ENCODE measurements at regions not wholly inside any gene's neighbourhood (a gene's known extent, or its start where the extent isn't known, plus 50 kb on each side); places are given as distances from the start of the nearest gene placed in this dataset.

DNA sequence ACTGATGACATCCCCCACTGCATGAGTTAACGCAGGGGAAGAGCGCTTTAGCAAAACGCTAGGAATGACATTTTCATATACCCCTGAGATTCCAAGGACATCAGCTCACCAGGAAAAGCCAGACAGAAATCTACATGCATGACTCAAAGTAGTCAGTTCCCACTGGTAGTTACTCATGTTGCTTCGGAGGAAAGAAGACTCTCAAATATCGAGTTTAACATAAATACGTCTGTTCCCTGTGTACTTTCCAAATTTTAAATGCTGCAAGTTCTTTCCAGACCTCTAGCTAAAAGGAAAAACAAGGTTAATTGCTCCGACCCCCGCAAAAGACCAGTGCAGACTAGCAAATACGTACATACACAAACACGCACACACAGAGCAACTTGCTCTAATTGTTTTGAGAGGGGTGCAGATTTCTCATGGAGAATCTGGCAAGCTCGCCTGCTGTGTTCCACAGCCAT is 115.4 kb upstream of the PRICKLE2 start:
- Histone ChIP-seq H3K9me3 (no peaks in the 10 kb centered on the region), H3K27me3 (no peaks in the 10 kb centered on the region), H3K36me3 (no peaks in the 10 kb centered on the region), H3K4me3 (no peak overlapping the region), H3K4me1 (peaks cover 30 to 40% (median 35%) of the 10 kb centered on the region in 4 donors), H3K27ac (no peak overlapping the region)
- TF ChIP-seq, protein P1, sequence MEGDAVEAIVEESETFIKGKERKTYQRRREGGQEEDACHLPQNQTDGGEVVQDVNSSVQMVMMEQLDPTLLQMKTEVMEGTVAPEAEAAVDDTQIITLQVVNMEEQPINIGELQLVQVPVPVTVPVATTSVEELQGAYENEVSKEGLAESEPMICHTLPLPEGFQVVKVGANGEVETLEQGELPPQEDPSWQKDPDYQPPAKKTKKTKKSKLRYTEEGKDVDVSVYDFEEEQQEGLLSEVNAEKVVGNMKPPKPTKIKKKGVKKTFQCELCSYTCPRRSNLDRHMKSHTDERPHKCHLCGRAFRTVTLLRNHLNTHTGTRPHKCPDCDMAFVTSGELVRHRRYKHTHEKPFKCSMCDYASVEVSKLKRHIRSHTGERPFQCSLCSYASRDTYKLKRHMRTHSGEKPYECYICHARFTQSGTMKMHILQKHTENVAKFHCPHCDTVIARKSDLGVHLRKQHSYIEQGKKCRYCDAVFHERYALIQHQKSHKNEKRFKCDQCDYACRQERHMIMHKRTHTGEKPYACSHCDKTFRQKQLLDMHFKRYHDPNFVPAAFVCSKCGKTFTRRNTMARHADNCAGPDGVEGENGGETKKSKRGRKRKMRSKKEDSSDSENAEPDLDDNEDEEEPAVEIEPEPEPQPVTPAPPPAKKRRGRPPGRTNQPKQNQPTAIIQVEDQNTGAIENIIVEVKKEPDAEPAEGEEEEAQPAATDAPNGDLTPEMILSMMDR (IDR thresholded peaks at IDR 0.05) = no peak
- TF ChIP-seq POLR2AphosphoS5 (IDR thresholded peaks at IDR 0.05) (no peak), EP300 (IDR thresholded peaks at IDR 0.05) (no peak), POLR2A (IDR thresholded peaks at IDR 0.05) (no peak)
- DNase-seq (no peak), ATAC-seq (ENCODE audit: low FRiP score in 2 of 2) (peak in 1 of 2 donors; percentile 52)
- WGBS, 2 donors = 68 to 82% methylated on average over 11 of the region's 11 CpGs

DNA sequence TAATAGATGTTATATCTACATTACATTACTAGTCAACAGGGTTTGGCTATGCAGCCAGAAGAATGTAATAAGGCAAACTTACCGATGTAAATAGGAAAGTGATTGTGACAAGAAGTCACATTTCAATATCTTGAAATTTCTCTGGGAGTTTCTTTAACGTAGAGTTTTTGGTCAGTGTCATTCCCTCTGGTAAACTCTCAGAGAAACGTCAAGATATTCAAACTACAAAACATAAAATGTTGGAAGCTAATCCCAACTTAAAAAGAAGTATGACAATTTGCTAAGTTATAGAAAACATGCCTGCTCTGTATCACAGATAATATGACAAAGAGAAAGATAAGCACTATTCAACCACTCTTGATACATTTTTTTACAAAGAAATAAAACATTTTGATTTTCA is 111.2 kb upstream of the PRICKLE2 start:
- DNase-seq (no peak), ATAC-seq (ENCODE audit: low FRiP score in 2 of 2) (no peak)
- no peak overlapping the region for H3K4me3 ChIP-seq
- H3K27me3 ChIP-seq = no peaks in the 10 kb centered on the region
- 78 to 79% methylated on average over 3 of the region's 3 CpGs for WGBS, 2 donors
- no peaks in the 10 kb centered on the region for H3K9me3 ChIP-seq
- H3K27ac ChIP-seq = no peak overlapping the region
- no peak for TF ChIP-seq EP300 (IDR thresholded peaks at IDR 0.05)
- no peak for TF ChIP-seq POLR2AphosphoS5 (IDR thresholded peaks at IDR 0.05)
- TF ChIP-seq, protein P1 (IDR thresholded peaks at IDR 0.05) = no peak
- no peak for TF ChIP-seq POLR2A (IDR thresholded peaks at IDR 0.05)
- peaks cover 0 to 9% (median 2%) of the 10 kb centered on the region in 4 donors for H3K4me1 ChIP-seq
- no peaks in the 10 kb centered on the region for H3K36me3 ChIP-seq

DNA sequence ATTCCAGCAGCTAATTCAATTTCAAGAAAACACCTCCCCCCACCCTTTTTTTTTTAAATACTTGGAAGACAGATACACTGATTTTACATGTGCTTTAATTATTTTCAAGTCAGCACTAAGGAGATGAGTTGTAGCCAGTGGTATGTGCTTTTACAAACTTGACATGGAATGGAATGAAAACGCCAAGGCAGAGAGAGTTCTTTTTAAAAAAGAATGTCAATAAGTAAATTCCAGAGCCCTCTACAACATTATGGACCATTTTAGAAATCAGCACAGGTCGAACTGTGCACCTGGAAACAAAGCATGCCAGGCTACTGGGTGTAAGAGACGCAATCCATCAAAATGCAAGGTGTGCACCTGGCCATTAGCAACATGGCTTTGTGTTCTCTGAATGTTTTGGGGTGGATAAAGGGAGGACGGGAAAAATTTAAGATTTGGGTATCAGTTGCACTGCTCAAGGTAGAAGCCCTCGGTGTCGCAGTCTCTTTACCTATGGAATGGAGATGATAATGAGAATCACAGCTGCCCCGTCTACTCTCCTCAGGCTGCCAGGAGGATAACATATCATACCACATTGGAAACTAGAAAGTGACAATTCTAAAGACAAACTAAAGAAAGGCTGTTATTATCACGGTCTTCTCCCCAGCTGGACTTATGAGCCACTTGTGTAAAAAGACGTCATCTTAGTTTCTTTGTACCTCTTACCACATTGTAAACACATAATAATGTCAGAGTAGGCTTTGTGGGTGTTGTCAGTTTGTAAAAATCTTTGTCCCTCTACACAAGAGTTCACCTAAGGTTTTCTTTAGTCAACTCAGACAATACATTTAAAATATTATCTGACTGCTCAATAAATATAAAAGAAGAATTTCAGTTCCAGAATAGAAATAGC is 107.4 kb upstream of the PRICKLE2 start:
- H3K4me3 ChIP-seq = no peak overlapping the region
- TF ChIP-seq POLR2AphosphoS5 (IDR thresholded peaks at IDR 0.05) (no peak), POLR2A (IDR thresholded peaks at IDR 0.05) (no peak), EP300 (IDR thresholded peaks at IDR 0.05) (no peak)
- TF ChIP-seq, protein P1 (IDR thresholded peaks at IDR 0.05) = no peak
- ATAC-seq (ENCODE audit: low FRiP score in 2 of 2) (peak in 1 of 2 donors; percentile 59), DNase-seq (no peak)
- no peaks in the 10 kb centered on the region for H3K9me3 ChIP-seq
- peaks cover 0 to 5% (median 1%) of the 10 kb centered on the region in 4 donors for H3K4me1 ChIP-seq
- WGBS, 2 donors = 62 to 73% methylated on average over 9 of the region's 9 CpGs
- peak overlapping the region in 2 of 4 donors; percentile 19 to 31 for H3K27ac ChIP-seq
- no peaks in the 10 kb centered on the region for H3K36me3 ChIP-seq
- no peaks in the 10 kb centered on the region for H3K27me3 ChIP-seq

DNA sequence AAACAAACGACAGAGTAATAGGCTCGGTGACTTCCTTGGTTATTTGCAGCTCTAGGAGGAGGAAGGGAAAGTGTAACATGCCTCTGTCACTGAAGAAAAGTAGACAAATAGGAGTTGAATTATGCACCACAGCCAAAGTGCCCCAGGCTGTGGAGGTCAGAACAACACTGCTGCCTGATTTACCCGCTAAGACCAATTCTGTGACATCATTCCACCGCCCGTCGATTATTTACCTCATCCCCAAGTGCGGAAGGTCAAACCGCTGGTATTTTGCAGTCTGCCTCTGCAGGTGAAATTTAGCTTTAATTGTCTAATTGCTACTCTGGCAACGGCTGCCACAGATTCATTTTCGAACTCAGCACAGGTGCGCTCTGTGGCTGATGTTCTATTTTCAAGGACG is 106.3 kb upstream of the PRICKLE2 start:
- Histone ChIP-seq H3K36me3 (no peaks in the 10 kb centered on the region), H3K4me1 (peaks cover 0 to 6% (median 3%) of the 10 kb centered on the region in 4 donors), H3K27ac (no peak overlapping the region), H3K9me3 (no peaks in the 10 kb centered on the region), H3K4me3 (no peak overlapping the region), H3K27me3 (no peaks in the 10 kb centered on the region)
- 85 to 94% methylated on average over 12 of the region's 12 CpGs for WGBS, 2 donors
- ATAC-seq (ENCODE audit: low FRiP score in 2 of 2) = no peak
- DNase-seq = no peak
- TF ChIP-seq POLR2AphosphoS5 (IDR thresholded peaks at IDR 0.05) = no peak
- TF ChIP-seq EP300 (IDR thresholded peaks at IDR 0.05) = no peak
- TF ChIP-seq POLR2A (IDR thresholded peaks at IDR 0.05) = no peak
- TF ChIP-seq, protein P1 (IDR thresholded peaks at IDR 0.05) = no peak

Data from upper lobe of left lung (tissue), 6 donors.